Fibroblast of lung (primary cell): ENCODE measurements at regions not wholly inside any gene's neighbourhood (a gene's known extent, or its start where the extent isn't known, plus 50 kb on each side); places are given as distances from the start of the nearest gene placed in this dataset.

Experiments
- DNase-seq, 2 donors: peaks; one replicate each; pipeline versions ENCODE4 v3.0.0 to v3.0.0-alpha.2; 2010; ENCODE audit warnings: low read depth in 2 of 2
- H2AFZ ChIP-seq: 2 replicates; pipeline ENCODE4 v1.5.1; 2012; ENCODE audit warnings: low read length, control low read depth, inconsistent platforms
- H3K27ac ChIP-seq: 2 replicates; pipeline ENCODE4 v1.5.1; 2011; ENCODE audit warnings: low read length, control low read depth; ENCODE audit not compliant: insufficient read depth
- H3K27me3 ChIP-seq: 2 replicates; pipeline ENCODE4 v1.5.1; 2011; ENCODE audit warnings: mild to moderate bottlenecking, low read length; ENCODE audit not compliant: control insufficient read depth, insufficient read depth
- H3K36me3 ChIP-seq: 2 replicates; pipeline ENCODE4 v1.5.1; 2011; ENCODE audit warnings: low read length; ENCODE audit not compliant: control insufficient read depth, insufficient read depth
- H3K4me1 ChIP-seq: 2 replicates; pipeline ENCODE4 v1.5.1; 2011; ENCODE audit warnings: low read length; ENCODE audit not compliant: control insufficient read depth, insufficient read depth; ENCODE audit errors: extremely low read depth
- H3K4me2 ChIP-seq: 2 replicates; pipeline ENCODE4 v1.5.1; 2011; ENCODE audit warnings: low read length, control low read depth; ENCODE audit not compliant: insufficient read depth; ENCODE audit errors: extremely low read depth
- H3K4me3 ChIP-seq, 4 experiments: fragments of 200-600 bp in 1 of 4; sonication (generic) in 1 of 4; replicated peaks in 1 of 4; 2 replicates each; pipeline ENCODE4 v1.5.1; 2011 to 2016; ENCODE audit warnings: low read length in 4 of 4, low read depth in 3 of 4, mild to moderate bottlenecking in 3 of 4, control low read depth in 2 of 4, inconsistent platforms in 1 of 4, mixed read lengths in 1 of 4; ENCODE audit not compliant: insufficient read depth in 1 of 4; ENCODE audit errors: control extremely low read depth in 1 of 4
- H3K79me2 ChIP-seq: 2 replicates; pipeline ENCODE4 v1.5.1; 2012; ENCODE audit warnings: mild to moderate bottlenecking, low read length, inconsistent platforms; ENCODE audit not compliant: control insufficient read depth, insufficient read depth
- H3K9ac ChIP-seq: 2 replicates; pipeline ENCODE4 v1.5.1; 2011; ENCODE audit warnings: mild to moderate bottlenecking, low read length, control low read depth; ENCODE audit not compliant: insufficient read depth
- H3K9me3 ChIP-seq: 2 replicates; pipeline ENCODE4 v1.5.1; 2012; ENCODE audit warnings: low read depth, low read length; ENCODE audit not compliant: control insufficient read depth, insufficient read depth
- H4K20me1 ChIP-seq: 2 replicates; pipeline ENCODE4 v1.5.1; 2011; ENCODE audit warnings: low read length; ENCODE audit not compliant: control insufficient read depth, insufficient read depth; ENCODE audit errors: extremely low read depth
- CTCF ChIP-seq, 2 donors: IDR thresholded peaks in 1 of 2; conservative IDR thresholded peaks in 1 of 2; 1 replicate in 1 of 2; 2 replicates in 1 of 2; pipeline ENCODE4 v1.5.1; 2011 to 2012; ENCODE audit warnings: low read length in 2 of 2, control low read depth in 1 of 2, inconsistent platforms in 1 of 2, low read depth in 1 of 2, mild to moderate bottlenecking in 1 of 2
- EZH2 ChIP-seq: IDR thresholded peaks from 2 replicates; pipeline ENCODE4 v1.5.1; 2012; ENCODE audit warnings: low read length, control low read depth, mild to moderate bottlenecking; ENCODE audit errors: missing control alignments

GRCh38 chr15:46556010-46556409 lies 921.2 kb downstream of the SQOR start:
- no peak overlapping the region for H3K27ac ChIP-seq
- no peaks in the 10 kb centered on the region for H3K36me3 ChIP-seq
- no peak overlapping the region for H3K4me2 ChIP-seq
- no peaks in the 10 kb centered on the region for H3K9me3 ChIP-seq
- no peaks in the 10 kb centered on the region for H3K27me3 ChIP-seq
- H3K4me1 ChIP-seq = no peaks in the 10 kb centered on the region
- no peak overlapping the region for H3K4me3 ChIP-seq
- H4K20me1 ChIP-seq = no peaks in the 10 kb centered on the region
- no peaks in the 10 kb centered on the region for H3K79me2 ChIP-seq
- no peak for TF ChIP-seq EZH2
- TF ChIP-seq CTCF (conservative IDR thresholded peaks at IDR 0.05 in 1 of 2, IDR thresholded peaks at IDR 0.05 in 1 of 2; ENCODE audit: low read depth in 1 of 2, low read length in 2 of 2) = no peak
- no peak overlapping the region for H2AFZ ChIP-seq
- DNase-seq = no peak
- no peak overlapping the region for H3K9ac ChIP-seq

- no peaks in the 10 kb centered on the region for H3K36me3 ChIP-seq
- H3K4me2 ChIP-seq = no peak overlapping the region
- no peak overlapping the region for H2AFZ ChIP-seq
- no peaks in the 10 kb centered on the region for H3K79me2 ChIP-seq
- no peaks in the 10 kb centered on the region for H4K20me1 ChIP-seq
- no peak overlapping the region for H3K27ac ChIP-seq
- H3K9me3 ChIP-seq = no peaks in the 10 kb centered on the region
- DNase-seq = no peak
- TF ChIP-seq EZH2 = no peak
- TF ChIP-seq CTCF (conservative IDR thresholded peaks at IDR 0.05 in 1 of 2, IDR thresholded peaks at IDR 0.05 in 1 of 2; ENCODE audit: low read depth in 1 of 2, low read length in 2 of 2) = no peak
- no peaks in the 10 kb centered on the region for H3K27me3 ChIP-seq
- no peaks in the 10 kb centered on the region for H3K4me1 ChIP-seq
- no peak overlapping the region for H3K9ac ChIP-seq
- H3K4me3 ChIP-seq = no peak overlapping the region
These were observed 921.9 kb downstream of the SQOR start for GRCh38 chr15:46556559-46557379.

GRCh38 chr15:46567968-46568367 lies 933.1 kb downstream of the SQOR start:
- Histone ChIP-seq H4K20me1 (no peaks in the 10 kb centered on the region), H3K4me2 (no peak overlapping the region)
- TF ChIP-seq CTCF (conservative IDR thresholded peaks at IDR 0.05 in 1 of 2, IDR thresholded peaks at IDR 0.05 in 1 of 2; ENCODE audit: low read depth in 1 of 2, low read length in 2 of 2) = no peak
- TF ChIP-seq EZH2 = no peak

More at GRCh38 chr15:46567968-46568367, 933.1 kb downstream of the SQOR start:
- Histone ChIP-seq H3K4me1 (no peaks in the 10 kb centered on the region), H3K4me3 (no peak overlapping the region), H3K36me3 (no peaks in the 10 kb centered on the region), H2AFZ (no peak overlapping the region), H3K27me3 (no peaks in the 10 kb centered on the region), H3K27ac (no peak overlapping the region), H3K79me2 (no peaks in the 10 kb centered on the region), H3K9ac (no peak overlapping the region), H3K9me3 (no peaks in the 10 kb centered on the region)
- no peak for DNase-seq
